Chondrocyte (in vitro differentiated cells): ENCODE measurements at regions not wholly inside any gene's neighbourhood (a gene's known extent, or its start where the extent isn't known, plus 50 kb on each side); places are given as distances from the start of the nearest gene placed in this dataset.
A peak's percentile ranks its signal among the peaks of the same experiment; 100 is the strongest.

Experiments used
- DNase-seq: peaks from one replicate; pipeline ENCODE4 v3.0.0; 2021; ENCODE audit warnings: mixed read lengths, low spot score
- H3K27ac Mint-ChIP-seq: one replicate; pipeline ENCODE4 v1.8.0; 2021; ENCODE audit warnings: mild to moderate bottlenecking, moderate library complexity, mixed read lengths; ENCODE audit not compliant: unreplicated experiment
- H3K27me3 Mint-ChIP-seq: 2 replicates; pipeline ENCODE4 v1.8.0; 2021; ENCODE audit warnings: low read depth, mixed read lengths
- H3K36me3 Mint-ChIP-seq: 2 replicates; pipeline ENCODE4 v1.8.0; 2021; ENCODE audit warnings: low read depth, mixed read lengths
- H3K4me1 Mint-ChIP-seq: 2 replicates; pipeline ENCODE4 v1.8.0; 2021; ENCODE audit warnings: low read depth, mild to moderate bottlenecking, mixed read lengths
- H3K4me3 Mint-ChIP-seq: one replicate; pipeline ENCODE4 v1.8.0; 2021; ENCODE audit warnings: mild to moderate bottlenecking, moderate library complexity, mixed read lengths; ENCODE audit not compliant: unreplicated experiment
- H3K9me3 Mint-ChIP-seq: 2 replicates; pipeline ENCODE4 v1.8.0; 2021; ENCODE audit warnings: low read depth, mixed read lengths
- TF ChIP-seq, protein P1 (sequence below): fragments of 200-600 bp; sonication (generic); IDR thresholded peaks from 2 replicates; pipeline ENCODE4 v1.5.0; 2021; ENCODE audit warnings: antibody characterized with exemption, mild to moderate bottlenecking, moderate library complexity

- Mint-ChIP-seq H3K27me3 (no peaks in the 10 kb centered on the region), H3K4me3 (no peak overlapping the region), H3K4me1 (peaks cover 12% of the 10 kb centered on the region), H3K36me3 (no peaks in the 10 kb centered on the region), H3K27ac (no peak overlapping the region), H3K9me3 (no peaks in the 10 kb centered on the region)
- TF ChIP-seq, protein P1, sequence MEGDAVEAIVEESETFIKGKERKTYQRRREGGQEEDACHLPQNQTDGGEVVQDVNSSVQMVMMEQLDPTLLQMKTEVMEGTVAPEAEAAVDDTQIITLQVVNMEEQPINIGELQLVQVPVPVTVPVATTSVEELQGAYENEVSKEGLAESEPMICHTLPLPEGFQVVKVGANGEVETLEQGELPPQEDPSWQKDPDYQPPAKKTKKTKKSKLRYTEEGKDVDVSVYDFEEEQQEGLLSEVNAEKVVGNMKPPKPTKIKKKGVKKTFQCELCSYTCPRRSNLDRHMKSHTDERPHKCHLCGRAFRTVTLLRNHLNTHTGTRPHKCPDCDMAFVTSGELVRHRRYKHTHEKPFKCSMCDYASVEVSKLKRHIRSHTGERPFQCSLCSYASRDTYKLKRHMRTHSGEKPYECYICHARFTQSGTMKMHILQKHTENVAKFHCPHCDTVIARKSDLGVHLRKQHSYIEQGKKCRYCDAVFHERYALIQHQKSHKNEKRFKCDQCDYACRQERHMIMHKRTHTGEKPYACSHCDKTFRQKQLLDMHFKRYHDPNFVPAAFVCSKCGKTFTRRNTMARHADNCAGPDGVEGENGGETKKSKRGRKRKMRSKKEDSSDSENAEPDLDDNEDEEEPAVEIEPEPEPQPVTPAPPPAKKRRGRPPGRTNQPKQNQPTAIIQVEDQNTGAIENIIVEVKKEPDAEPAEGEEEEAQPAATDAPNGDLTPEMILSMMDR = no peak
- no peak for DNase-seq
These were observed 1046.9 kb downstream of the TYW1 start for GRCh38 chr7:68043546-68043945.

GRCh38 chr7:68050627-68051026 is 1054.0 kb downstream of the TYW1 start:
- TF ChIP-seq, protein P1 = no peak
- Mint-ChIP-seq H3K9me3 (no peaks in the 10 kb centered on the region), H3K27me3 (no peaks in the 10 kb centered on the region), H3K4me1 (no peaks in the 10 kb centered on the region), H3K27ac (no peak overlapping the region), H3K4me3 (no peak overlapping the region), H3K36me3 (no peaks in the 10 kb centered on the region)
- DNase-seq = no peak

DNA sequence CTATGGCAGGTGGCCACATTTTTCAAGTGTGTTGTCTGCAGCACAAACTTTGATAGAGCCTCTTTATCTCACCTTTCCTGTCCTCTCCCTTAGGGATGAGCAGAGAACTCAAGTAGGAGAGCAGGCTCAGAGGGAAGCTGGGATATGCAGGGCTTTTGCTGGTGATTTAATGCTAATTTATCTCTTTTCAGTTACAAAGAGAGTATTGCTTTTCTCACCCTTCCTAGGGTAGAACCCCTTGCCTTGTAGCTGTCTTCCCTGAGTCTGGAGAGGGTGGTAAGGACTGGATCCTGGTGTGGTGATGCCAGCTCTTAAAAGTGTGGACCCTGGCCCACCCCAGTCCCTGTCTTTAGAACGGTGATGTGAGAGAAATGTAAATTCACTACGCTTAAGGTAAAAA is 1061.4 kb downstream of the TYW1 start:
- peaks cover 5% of the 10 kb centered on the region for H3K27me3 Mint-ChIP-seq
- no peak overlapping the region for H3K4me3 Mint-ChIP-seq
- no peaks in the 10 kb centered on the region for H3K4me1 Mint-ChIP-seq
- TF ChIP-seq, protein P1 = no peak
- DNase-seq = no peak
- no peaks in the 10 kb centered on the region for H3K36me3 Mint-ChIP-seq
- H3K9me3 Mint-ChIP-seq = peaks cover 6% of the 10 kb centered on the region
- no peak overlapping the region for H3K27ac Mint-ChIP-seq

DNA sequence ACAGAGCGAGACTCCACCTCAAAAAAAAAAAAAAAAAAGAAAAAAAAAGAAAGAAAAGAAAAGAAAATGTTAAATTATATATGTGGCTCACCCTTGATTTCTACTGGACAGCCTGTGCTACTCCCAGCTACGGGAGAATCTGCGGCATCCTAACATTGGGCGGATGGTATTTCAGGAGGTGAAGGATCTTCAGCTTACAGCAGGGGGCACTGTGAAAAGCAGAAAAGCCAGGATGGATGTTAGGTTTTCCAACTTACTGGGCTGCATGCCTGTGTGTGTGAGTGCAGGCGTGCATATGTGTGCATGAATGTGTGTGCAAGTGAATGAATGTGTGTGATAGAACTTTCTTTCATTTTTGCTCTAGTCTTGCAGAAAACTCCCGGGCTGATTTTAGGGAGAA is 1066.5 kb downstream of the TYW1 start:
- Mint-ChIP-seq H3K36me3 (no peaks in the 10 kb centered on the region), H3K4me1 (no peaks in the 10 kb centered on the region), H3K9me3 (peaks cover 6% of the 10 kb centered on the region), H3K4me3 (no peak overlapping the region), H3K27me3 (peaks cover 5% of the 10 kb centered on the region), H3K27ac (no peak overlapping the region)
- TF ChIP-seq, protein P1 = peak; percentile 77
- no peak for DNase-seq

DNA sequence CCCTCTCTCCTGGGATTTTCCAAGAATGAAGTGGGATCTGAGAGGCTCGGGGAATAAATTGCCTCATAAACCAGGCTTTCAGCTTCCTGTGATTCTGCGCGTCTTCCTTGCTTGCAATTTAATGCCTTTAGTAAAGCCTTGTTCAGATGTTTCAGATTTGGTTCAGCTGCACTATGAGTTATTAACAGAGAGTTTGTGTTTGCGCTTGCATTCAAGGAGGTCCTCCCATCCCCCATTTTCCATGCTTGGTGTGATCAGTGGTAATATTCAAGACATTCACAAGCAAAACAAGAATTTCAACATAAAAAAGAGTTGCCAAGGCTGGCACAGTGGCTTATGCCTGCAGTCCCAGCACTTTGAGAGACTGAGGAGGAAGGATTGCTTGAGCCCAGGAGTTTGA is 1068.9 kb downstream of the TYW1 start:
- Mint-ChIP-seq H3K27ac (no peak overlapping the region), H3K4me1 (no peaks in the 10 kb centered on the region), H3K36me3 (no peaks in the 10 kb centered on the region), H3K4me3 (no peak overlapping the region), H3K9me3 (peaks cover 3% of the 10 kb centered on the region), H3K27me3 (peaks cover 7% of the 10 kb centered on the region)
- TF ChIP-seq, protein P1 = no peak
- DNase-seq = no peak
